B cell (primary cell): ENCODE measurements at regions not wholly inside any gene's neighbourhood (a gene's known extent, or its start where the extent isn't known, plus 50 kb on each side); places are given as distances from the start of the nearest gene placed in this dataset.

Experiments used
- CTCF ChIP-seq: fragments of 200-600 bp; IDR thresholded peaks from one replicate; pipeline ENCODE4 v1.8.0; 2022; ENCODE audit warnings: antibody characterized with exemption, mild to moderate bottlenecking
- EZH2 ChIP-seq: IDR thresholded peaks from 2 replicates; pipeline ENCODE4 v1.6.1; 2012; ENCODE audit warnings: borderline replicate concordance, low read depth, mild to moderate bottlenecking, moderate library complexity, low read length; ENCODE audit not compliant: insufficient read depth, poor library complexity, severe bottlenecking

- TF ChIP-seq CTCF (no peak), EZH2 (no peak)
These were observed 148.6 kb upstream of the ELL2 start for GRCh38 chr5:96110300-96110699.
